Stimulated activated naive CD8-positive, alpha-beta T cell treated with anti-CD3 and anti-CD28 coated beads, Interleukin-15, Interleukin-2, amounts not matched to agents 100 U/mL and 50 U/mL, for 24 hours (primary cell): ENCODE measurements at regions not wholly inside any gene's neighbourhood (a gene's known extent, or its start where the extent isn't known, plus 50 kb on each side); places are given as distances from the start of the nearest gene placed in this dataset.

ENCODE experiments used
- ATAC-seq: fragments of 150-1000 bp; cut with Tn5 transposase; one replicate; pipeline ENCODE4 v1.10.0; 2021
- DNase-seq: peaks from one replicate; pipeline ENCODE4 v3.0.0; 2021

- ATAC-seq, result no peak
- DNase-seq, result no peak
Observed at GRCh38 chr17:69949973-69950695, 124.9 kb upstream of the KCNJ16 start.

GRCh38 chr17:69950701-69951418, 124.2 kb upstream of the KCNJ16 start:
- DNase-seq (no peak), ATAC-seq (no peak)

- no peak for DNase-seq
- ATAC-seq, result no peak
Observed at GRCh38 chr17:69954241-69954925, 120.6 kb upstream of the KCNJ16 start.

GRCh38 chr17:69958063-69958462, 117.0 kb upstream of the KCNJ16 start:
- no peak for ATAC-seq
- DNase-seq, result no peak

DNA sequence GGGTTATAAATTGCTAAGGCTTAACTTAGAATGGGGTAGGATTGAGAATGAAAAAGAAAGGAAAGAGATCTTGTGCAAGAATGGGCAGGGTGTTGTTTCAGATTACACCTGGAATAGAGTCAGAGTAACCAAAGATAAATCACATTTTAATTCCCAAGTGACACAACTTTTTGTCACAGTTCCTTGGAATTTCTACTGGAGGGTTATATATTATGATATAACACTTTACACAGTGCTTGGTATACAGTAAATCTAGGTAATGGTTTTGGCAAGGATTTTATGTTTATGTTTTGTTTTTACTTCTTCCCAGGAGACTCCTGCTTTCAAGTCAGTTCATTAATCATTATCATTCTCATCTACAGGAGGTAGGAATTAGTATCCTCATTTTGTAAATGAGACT, 115.7 kb upstream of the KCNJ16 start:
- ATAC-seq (no peak), DNase-seq (no peak)

DNA sequence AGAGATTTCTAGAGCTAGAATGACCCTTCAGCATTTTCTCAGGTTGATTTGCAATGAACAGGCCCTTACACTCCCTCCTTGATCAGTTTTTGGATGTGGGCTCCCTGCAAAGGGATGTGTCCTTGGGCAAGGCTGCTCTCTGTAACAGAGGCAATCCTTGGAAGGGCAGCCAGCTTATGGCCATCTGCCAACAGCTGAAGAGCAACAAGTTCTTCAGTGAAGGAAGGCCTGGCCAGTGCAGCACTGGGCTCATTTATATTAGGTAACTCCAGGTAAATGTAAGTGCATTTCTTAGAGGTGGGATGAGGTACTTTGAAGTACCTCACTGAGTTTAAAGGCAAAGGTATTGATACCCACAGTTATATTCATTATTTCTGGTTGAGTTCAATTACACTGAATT, 114.3 kb upstream of the KCNJ16 start:
- DNase-seq (no peak), ATAC-seq (no peak)

- no peak for DNase-seq
- ATAC-seq, result no peak
Observed at GRCh38 chr17:69961501-69962145, 113.4 kb upstream of the KCNJ16 start.

DNA sequence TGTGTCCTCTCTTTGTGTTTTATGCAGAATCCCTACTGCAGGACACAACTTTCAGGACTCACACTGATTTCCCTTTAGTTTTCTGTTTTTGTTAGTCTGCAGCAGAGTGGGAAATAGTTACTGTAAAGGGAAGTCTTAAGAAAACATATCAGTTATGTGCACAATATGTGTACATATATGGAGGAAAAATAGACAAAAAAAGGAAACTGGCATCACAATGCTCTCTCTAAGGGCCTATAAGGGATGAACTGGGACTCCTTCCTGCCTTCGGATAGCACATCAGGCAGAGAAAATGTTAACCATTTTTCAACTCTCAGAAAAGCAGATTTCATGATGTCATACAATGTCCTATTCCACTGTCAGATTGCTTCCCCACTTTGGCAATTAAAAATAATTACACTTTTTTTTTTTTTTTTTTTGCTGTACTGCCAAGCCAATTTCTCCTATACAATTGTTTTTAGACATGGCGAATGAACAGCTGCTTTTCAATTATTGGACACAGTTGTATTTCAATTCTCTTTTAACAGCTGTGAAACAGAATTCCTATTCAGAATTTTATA, 112.5 kb upstream of the KCNJ16 start:
- ATAC-seq, result no peak
- no peak for DNase-seq

DNA sequence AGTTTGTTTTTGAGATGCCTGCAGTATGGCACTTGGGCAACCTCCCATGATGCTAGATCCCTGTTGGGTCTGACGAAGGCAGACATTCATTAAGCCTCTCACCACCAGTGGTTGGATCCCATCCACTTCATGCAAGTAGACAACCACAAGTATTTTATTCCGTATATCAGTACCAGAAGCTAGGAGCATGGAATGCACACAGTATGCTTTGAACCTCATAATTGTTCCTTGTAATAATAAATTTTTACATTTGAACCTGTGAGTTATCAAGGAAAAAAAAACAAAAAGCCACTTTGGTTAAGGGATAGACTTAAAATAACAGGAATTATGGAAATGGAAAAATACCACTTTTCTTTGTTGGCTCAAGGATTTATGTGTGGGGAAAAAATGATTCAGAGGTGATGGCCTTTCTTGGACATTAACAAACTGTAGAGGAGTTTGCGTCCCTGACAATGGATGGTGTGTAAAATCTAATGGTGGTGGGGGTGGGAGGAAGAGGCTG, 107.1 kb upstream of the KCNJ16 start:
- DNase-seq (no peak), ATAC-seq (no peak)

GRCh38 chr17:69969897-69970296, 105.1 kb upstream of the KCNJ16 start:
- DNase-seq (no peak), ATAC-seq (no peak)

DNA sequence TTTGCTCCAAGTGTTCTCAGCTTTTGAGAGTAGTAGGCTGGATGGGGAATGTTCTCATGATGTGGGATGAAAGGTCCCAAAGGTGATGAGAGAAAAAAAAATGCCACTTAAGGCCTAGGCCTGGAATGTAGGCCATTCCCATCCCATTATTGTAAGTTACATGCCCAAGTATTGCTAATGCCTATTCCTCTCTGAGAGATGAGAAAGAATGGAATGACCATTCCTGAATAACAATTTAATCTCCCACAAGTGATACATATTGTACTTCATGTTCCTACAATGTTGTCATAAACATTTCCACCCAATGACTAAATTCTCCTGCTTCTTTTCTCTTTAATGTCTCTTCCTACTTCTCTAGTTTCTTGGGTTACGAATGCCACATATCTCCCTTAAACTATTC, 102.8 kb upstream of the KCNJ16 start:
- ATAC-seq, result no peak

GRCh38 chr17:69975808-69976207, 99.2 kb upstream of the KCNJ16 start:
- DNase-seq, result no peak
- ATAC-seq, result no peak

More for the DNA sequence above, 102.8 kb upstream of the KCNJ16 start:
- no peak for DNase-seq

DNA sequence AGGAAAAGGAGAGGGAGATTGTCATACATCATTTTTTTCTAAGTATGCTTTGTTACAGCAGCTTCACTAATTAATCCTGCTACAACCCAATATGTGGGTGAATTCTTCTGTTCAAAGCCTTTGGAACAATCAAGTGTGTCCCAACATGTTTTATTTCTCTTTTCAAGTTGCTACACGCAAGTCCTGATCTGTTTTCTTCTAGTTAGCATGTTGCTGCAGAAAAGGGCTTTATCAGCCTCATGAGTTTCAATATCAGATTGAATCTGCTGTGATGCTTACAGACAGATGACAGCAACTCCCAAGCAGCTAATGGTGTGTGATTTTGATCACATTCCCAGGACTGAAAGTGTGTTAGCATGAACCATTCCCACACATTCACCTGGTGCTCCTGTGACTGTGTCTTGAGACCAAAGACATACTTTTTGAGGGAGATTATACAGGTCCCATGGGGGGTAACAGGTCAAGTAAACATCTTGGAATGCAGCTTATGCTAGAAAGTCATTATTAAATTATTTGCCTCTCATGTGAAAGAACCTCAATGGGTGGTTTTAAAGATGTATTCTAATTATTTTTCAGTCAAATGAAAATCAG, 96.9 kb upstream of the KCNJ16 start:
- ATAC-seq (no peak), DNase-seq (no peak)

GRCh38 chr17:69981441-69981840, 93.6 kb upstream of the KCNJ16 start:
- no peak for ATAC-seq
- DNase-seq, result no peak

DNA sequence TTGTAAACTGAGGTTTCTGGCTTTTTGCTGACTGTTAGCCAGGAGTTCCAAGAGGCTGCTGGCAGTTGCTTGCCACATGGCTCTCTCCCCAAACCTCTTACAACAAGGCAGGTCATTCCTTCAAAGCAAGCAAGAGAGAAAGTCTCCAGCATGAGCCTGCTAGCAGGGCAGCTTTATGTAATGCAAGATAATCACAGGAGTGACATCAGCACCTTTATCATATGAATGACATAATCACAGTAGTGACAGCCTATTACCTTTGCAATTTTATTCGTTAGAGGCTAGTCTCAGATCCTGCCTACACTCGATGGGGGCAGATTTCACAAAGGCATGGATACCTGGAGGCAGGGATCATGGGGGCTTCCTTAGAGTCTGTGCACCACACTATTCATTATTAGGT, 79.5 kb upstream of the KCNJ16 start:
- no peak for ATAC-seq
- no peak for DNase-seq

GRCh38 chr17:69997332-69997731, 77.7 kb upstream of the KCNJ16 start:
- no peak for DNase-seq
- no peak for ATAC-seq

DNA sequence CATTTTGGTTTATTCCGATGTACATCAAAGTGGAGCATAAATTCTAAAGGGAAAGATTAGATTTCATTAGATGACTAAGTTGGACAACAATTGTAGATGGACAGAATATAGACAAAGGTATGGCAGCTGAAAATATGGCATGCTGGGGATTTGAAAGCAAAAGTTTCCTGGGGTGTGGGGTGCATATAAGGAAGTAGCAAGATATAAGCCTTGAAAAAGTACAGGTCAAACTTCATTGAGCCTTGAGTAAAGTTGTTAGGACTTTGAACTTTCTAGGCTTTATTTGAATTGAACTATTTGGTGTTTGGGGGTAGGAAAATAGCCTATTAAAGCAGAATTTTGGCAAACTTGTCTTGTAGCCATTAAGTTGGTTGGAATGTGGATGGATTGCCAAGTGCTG, 75.8 kb upstream of the KCNJ16 start:
- DNase-seq (no peak), ATAC-seq (no peak)

- ATAC-seq, result no peak
Observed at GRCh38 chr17:70006159-70006558, 68.9 kb upstream of the KCNJ16 start.

DNA sequence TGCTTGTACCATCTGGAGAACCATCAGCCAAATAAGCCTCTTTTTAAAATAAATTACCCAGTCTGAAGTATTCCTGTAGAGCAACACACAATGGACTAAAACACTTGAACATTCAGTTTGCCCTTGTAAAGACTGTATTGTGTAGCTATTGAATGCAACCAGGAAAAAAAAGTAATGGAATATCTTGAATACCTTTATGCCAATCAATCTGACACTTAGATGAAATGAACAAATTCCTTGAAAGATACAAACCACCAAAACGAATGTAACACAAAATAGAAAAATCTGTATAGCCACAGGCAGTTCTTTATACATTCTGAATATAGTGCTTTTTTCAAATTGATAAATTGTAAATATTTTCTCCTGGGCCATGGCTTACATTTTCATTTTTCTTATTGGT, 63.3 kb upstream of the KCNJ16 start:
- DNase-seq (no peak), ATAC-seq (no peak)

More at GRCh38 chr17:70006159-70006558, 68.9 kb upstream of the KCNJ16 start:
- no peak for DNase-seq

GRCh38 chr17:70013911-70014310, 61.1 kb upstream of the KCNJ16 start:
- DNase-seq, result no peak
- no peak for ATAC-seq

DNA sequence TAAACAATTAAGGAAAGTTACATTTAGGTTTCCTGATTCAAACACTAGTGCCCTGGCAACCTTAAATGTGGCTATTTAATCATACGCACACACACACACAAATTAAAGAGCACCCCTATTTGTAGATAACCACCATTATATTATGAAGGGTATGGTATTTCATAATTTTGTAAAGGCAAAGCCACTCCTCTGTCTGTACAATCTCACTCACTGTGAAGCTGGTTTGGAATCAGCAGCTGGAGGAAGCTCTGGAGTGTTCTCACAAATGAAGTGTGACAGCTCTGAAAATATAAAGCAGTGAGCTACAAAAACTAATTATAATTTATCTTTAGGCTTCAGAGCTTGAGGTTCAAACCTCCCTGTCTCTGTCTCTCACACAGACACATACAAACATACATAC, 57.9 kb upstream of the KCNJ16 start:
- DNase-seq, result no peak
- no peak for ATAC-seq

GRCh38 chr17:70017941-70018340, 57.1 kb upstream of the KCNJ16 start:
- DNase-seq (no peak), ATAC-seq (no peak)
